HL-60 (cell line): ENCODE measurements at regions not wholly inside any gene's neighbourhood (a gene's known extent, or its start where the extent isn't known, plus 50 kb on each side); places are given as distances from the start of the nearest gene placed in this dataset.

Source experiments
- CTCF ChIP-seq: IDR thresholded peaks from one replicate; pipeline ENCODE4 v1.5.1; 2011; ENCODE audit warnings: low read length, control low read depth, inconsistent platforms; ENCODE audit not compliant: insufficient read depth
- GABPA ChIP-seq: IDR thresholded peaks from 2 replicates; pipeline ENCODE4 v1.6.1; 2012; ENCODE audit warnings: low read depth
- POLR2AphosphoS5 ChIP-seq: IDR thresholded peaks from 2 replicates; pipeline ENCODE4 v1.6.1; 2012; ENCODE audit warnings: low read depth
- REST ChIP-seq: IDR thresholded peaks from 2 replicates; pipeline ENCODE4 v1.6.1; 2012; ENCODE audit warnings: low read depth; ENCODE audit not compliant: insufficient replicate concordance

- TF ChIP-seq CTCF, result no peak
- TF ChIP-seq GABPA, result no peak
- no peak for TF ChIP-seq POLR2AphosphoS5
- TF ChIP-seq REST, result no peak
Measured at GRCh38 chr12:114473018-114473417, 67.1 kb upstream of the TBX5 start.
